NCI-H2107 (cell line): ENCODE measurements at regions not wholly inside any gene's neighbourhood (a gene's known extent, or its start where the extent isn't known, plus 50 kb on each side); places are given as distances from the start of the nearest gene placed in this dataset.

ENCODE experiments used
- DNase-seq: peaks from one replicate; lab custom pipeline; 2025; lab: John Stamatoyannopoulos, UW

DNA sequence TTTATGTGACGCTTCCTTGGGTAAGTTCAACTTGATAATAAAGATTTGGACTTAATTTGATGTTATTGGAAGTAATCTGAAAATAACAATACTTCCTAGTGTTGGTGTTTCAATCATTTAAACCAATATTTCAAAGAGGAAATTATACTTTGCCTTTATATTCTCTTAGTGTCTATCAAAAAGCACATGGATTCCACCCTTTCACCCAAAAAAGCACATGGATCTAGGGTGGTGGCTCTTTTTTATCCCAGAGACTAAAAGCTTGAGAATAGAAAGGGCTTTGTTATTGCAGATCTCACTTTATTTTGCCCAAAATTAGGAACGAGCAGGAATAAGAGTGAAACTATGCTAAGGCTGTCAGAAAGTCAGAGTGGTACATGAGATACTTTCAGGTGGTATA lies 75.1 kb upstream of the RASGEF1B start:
- no peak for DNase-seq

DNA sequence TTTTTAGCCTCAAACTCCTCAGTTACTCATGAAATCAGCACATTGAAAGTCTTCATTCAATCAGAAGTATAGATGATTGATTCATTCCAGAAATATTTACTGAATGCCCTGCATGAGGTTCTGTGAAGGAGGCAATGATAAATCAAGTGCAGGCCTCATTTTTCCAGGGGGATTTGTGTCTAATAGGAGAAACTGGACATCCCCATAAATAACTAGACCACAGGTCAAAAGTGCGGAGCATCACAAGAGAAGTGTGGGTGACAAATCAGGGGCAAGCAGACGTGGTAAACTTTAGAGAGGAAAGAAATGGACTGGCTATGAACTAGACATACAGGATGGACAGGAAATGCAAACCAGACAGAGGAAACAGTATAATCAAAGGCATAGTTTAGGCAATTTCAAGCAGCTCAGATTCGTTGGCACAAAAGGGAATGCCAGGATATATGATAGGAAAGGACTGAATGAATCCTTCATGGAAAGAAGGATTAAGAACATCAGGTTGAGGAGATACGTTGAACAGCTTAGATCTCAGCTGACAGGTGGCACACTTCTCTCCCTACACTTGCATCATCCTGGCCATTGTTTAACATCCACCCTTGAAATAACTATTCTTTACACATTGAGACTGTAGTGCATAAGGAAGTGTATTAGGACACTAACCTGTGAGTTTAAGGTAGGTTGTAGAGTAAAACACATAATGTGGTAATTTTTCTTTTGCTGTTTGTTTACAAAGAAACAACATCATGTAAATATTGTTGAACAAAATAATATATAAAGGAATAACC lies 69.6 kb upstream of the RASGEF1B start:
- DNase-seq: peak; percentile 2

DNA sequence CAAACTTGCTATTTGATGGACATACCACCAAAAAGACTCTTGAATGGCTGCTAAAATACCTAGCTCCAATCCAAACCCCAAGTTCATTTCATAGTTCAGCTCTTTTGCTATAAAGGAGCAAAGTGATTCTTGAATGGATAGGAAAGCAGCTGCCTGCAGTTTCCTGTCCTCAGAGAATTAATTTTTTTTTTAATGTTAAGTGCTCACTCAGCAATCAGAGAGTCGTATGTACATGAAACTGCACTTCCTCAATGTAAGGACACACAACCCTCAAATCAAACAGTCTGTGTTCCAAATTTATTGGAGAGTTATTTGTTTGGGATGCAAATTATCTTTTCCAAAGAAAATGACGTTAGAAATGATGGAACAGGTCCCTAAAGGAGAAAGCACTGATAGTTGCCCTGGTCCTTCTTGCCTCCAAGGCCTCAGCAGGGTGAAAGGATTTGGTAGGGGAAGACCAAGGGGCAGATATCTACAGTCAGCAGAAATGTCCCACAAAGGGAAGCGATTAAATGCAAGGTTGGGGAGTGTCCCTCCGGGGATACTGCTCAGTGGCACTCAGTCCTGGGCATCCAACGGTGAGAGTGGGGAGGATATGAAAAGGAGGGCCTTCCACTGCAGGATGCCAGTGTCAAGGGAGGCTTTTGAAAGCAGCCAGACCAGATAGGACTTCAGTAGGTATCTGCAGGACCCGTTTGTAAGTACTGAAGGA lies 67.2 kb upstream of the RASGEF1B start:
- DNase-seq: no peak

DNA sequence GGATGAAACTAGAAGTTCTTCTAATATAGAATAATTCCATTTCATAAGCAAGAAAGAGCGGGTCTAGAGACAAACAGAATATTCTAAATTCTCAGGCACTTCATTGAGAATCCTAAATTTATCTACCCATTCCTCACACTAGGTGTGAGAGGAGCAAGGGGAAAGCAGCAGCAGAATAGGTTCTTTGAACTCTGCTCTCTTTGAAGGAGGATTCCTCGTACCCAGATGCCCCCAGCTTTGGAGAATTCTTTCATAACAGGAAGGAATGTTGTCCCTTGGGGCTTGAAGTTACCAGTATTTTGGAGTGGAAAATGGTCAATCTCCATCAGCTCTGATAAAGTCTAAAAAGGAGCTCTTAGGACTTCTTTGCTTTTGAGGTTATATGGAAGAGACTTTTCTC lies 59.7 kb upstream of the RASGEF1B start:
- DNase-seq: no peak

DNA sequence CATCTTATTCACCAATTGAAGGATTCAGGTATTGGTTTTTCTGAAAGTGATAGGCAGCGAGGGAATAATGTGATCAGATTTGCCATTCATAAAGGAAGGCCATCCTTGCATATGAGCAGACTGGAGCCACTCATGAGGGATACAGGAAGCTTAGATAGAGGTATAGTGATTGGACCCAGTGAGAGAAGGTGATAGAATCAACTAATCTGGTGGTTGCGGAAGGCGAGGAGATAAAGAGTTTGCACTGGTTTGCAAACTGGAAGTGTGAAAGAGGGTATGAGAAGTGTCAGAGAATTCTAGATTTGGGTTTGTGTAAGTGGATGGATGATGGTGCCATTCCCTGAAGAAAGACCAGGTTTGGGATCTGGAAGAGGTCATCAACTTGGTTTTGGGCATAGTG lies 57.3 kb upstream of the RASGEF1B start:
- DNase-seq: no peak

DNA sequence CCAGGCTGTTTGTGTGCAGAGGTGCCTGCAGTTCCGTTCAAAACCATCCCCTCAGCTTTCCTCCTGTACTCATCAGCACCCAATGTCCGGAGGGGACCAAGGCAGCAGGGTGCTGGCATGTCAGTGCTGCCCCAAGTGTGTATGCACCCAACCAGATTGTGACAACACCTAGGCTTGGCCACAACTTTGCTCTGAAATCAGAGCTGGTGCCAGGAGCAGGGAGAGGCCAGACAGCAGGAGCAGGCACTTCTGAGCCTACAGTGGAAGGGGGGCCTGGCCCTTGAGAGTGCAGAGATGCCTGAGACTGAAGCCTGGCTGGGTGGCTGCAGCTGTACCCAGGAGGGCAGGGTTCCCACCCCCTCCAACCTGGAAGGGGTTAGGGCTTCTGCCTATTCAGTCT lies 56.5 kb upstream of the RASGEF1B start:
- no peak for DNase-seq

DNA sequence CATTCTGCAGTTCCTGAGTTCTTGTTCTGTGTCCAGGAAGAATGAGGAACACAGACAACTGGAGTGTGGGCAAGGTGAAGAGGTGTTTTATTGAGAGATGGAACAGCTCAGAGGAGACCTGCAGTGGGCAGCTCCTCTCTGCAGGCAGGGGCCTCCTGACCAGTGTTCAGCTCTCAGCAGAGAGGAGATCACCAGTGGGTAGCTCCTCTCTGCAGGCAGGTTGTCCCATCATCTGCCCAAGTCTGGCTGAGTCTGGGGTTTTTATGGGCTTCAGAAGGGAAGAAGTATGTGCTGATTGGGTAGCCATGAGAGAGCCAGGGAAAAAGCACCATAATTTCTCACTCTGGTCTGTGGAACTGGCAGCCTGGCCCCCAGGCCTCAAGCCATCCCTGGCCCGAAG lies 56.0 kb upstream of the RASGEF1B start:
- no peak for DNase-seq

DNA sequence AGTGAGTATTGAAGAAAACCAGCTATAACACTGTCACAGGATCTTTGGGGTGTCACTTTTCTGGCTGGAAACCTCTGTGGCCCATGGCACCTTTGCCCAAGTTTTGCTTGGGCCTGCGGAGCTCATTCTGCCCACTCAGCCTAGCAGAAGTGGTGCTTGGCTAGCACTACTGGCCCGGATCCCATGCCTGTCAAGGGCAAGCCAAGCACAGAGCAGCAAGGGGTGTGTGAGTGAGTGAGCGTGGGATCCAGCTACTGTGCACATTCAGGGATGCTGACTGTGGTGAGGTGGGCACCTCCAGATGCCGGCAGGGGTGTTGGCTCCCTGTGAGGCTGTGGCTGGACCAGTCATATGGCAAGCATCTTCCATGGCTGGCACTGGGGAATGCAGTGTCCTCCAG lies 55.4 kb upstream of the RASGEF1B start:
- DNase-seq: no peak

DNA sequence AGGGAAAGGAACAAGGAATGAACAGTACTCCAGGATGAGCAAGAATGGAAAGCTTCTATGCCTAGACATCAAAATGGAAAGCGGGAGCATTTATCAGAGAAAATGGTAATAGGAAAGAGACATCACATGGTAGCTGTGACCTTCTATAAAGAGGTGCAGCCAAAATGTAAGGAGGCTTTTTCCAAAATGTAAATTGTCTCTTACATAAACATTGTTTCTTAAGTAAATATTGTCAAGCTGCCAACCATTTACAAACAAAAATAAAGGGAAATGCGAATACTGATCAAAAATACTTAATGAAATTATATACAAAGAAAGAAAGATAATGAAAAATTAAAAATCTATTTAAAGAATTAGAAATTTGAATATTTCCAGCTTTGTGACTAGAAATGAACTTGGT lies 55.0 kb upstream of the RASGEF1B start:
- DNase-seq: no peak

DNA sequence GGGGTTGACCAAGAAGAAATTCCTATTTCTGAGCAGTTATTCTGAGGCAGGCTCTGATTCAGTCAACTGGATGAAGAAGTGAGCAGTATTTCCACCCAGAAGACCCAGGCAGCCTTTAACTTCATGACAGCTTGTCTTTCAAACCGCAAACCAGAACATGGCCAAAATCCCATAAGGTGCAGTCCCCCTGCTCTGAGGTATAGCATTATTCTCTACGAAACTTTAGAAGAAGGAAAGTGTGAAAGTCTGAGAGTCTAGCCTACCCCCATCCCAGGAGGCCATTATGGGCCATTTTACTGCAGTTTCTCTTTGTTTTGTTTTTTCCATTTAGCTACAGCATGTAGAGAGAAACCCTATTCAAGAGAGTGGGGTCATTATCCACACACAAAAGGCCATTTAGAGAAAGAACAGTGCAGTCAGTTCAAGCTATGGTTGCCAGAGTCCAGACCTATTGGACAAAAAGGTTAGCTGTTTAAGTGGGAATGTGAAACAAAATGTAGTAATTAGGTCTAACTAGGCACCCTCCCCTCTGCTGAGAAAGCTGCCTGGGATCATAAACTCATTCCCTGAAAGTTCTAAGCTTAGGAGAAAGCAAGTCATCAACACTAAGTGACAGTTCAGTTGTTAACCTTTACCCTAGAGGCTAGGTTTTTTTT lies 52.1 kb upstream of the RASGEF1B start:
- DNase-seq: no peak

DNA sequence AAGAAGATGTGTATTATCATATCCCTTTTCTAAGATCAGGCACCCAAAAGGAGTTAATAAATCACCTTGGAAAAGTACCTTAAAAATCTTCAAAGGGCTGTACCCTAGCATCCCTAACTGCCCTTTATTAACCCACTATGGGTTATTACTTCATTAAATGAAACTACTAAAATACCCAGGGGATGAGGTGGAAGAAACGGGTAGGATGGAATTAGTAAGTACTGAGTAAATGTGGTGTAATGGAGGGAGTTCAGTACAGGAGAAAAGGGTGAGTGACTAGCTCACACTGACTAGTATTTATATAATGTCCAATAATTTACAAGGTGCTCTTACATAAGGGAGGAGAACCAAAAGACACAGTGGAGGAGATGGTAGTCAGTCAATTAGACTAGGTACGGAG lies 51.0 kb upstream of the RASGEF1B start:
- no peak for DNase-seq

DNA sequence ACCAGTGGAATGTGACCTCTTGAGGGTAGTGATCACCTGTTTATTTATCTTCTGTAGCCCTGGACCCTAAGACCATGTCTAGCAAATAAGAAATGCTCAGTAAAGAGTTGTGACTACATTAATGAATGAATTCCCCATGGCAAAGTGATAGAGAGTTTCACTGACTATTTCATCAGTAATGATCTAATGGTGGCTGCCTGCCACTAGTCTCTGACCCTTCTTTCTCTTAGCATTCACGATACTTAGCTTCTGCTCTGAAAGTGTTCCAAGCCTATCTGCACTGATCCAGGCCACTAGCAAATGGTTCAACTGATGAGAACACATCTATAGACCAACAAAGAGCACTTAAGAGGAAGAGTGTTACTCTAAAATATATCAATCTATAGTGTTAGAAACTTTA lies 50.0 kb upstream of the RASGEF1B start:
- no peak for DNase-seq
